WTC11 (cell line): ENCODE measurements at regions not wholly inside any gene's neighbourhood (a gene's known extent, or its start where the extent isn't known, plus 50 kb on each side); places are given as distances from the start of the nearest gene placed in this dataset.

Source experiments
- ATAC-seq: fragments of 200-7000 bp; cut with Tn5 transposase; 2 replicates; pipeline ENCODE4 v1.10.0; 2021; ENCODE audit warnings: mild to moderate bottlenecking, moderate library complexity
- CTCF ChIA-PET: fragments of 300-600 bp; sonication (Branson Sonifier 250); formaldehyde crosslinking; loops from one replicate; lab custom pipeline; 2021; ENCODE audit warnings: antibody characterized with exemption; lab: Charles Lee
- POLR2A ChIA-PET: fragments of 350-600 bp; sonication (Branson Sonifier 250); formaldehyde crosslinking; loops from one replicate; lab custom pipeline; 2021; ENCODE audit warnings: antibody characterized with exemption; lab: Charles Lee
- DNase-seq: peaks from one replicate; pipeline ENCODE4 v3.0.0; 2021; ENCODE audit warnings: low spot score
- H3K27ac Mint-ChIP-seq: 2 replicates; pipeline ENCODE4 v1.8.0; 2021; ENCODE audit warnings: mixed read lengths
- H3K27me3 Mint-ChIP-seq: 2 replicates; pipeline ENCODE4 v1.8.0; 2021; ENCODE audit warnings: low read depth, mild to moderate bottlenecking, moderate library complexity, mixed read lengths
- H3K36me3 Mint-ChIP-seq: 2 replicates; pipeline ENCODE4 v1.8.0; 2021; ENCODE audit warnings: mixed read lengths
- H3K4me1 Mint-ChIP-seq: 2 replicates; pipeline ENCODE4 v1.8.0; 2022; ENCODE audit warnings: mixed read lengths
- H3K4me3 Mint-ChIP-seq: 2 replicates; pipeline ENCODE4 v1.8.0; 2021; ENCODE audit warnings: mild to moderate bottlenecking, moderate library complexity, mixed read lengths
- H3K9me3 Mint-ChIP-seq: 2 replicates; pipeline ENCODE4 v1.8.0; 2021; ENCODE audit warnings: mixed read lengths
- AR ChIP-seq: fragments of 250-450 bp; sonication (Bioruptor Pico); IDR thresholded peaks from 2 replicates; pipeline ENCODE4 v1.9.0; 2021; ENCODE audit warnings: mild to moderate bottlenecking
- ATF2 ChIP-seq: sonication (generic); formaldehyde crosslinking; IDR thresholded peaks from 2 replicates; pipeline ENCODE4 v1.8.1; 2022; ENCODE audit warnings: low read depth, missing genetic modification reagents, borderline replicate concordance
- FOXP4 ChIP-seq: sonication (generic); formaldehyde crosslinking; IDR thresholded peaks from 2 replicates; pipeline ENCODE4 v1.8.0; 2022; ENCODE audit warnings: mild to moderate bottlenecking, missing genetic modification reagents
- GABPB1 ChIP-seq: sonication (generic); formaldehyde crosslinking; IDR thresholded peaks from 2 replicates; pipeline ENCODE4 v1.8.1; 2023; ENCODE audit warnings: mild to moderate bottlenecking, missing genetic modification reagents
- JUN ChIP-seq: sonication (generic); formaldehyde crosslinking; IDR thresholded peaks from 2 replicates; pipeline ENCODE4 v1.8.0; 2023; ENCODE audit warnings: mild to moderate bottlenecking, missing genetic modification reagents
- KAT7 ChIP-seq: sonication (generic); formaldehyde crosslinking; IDR thresholded peaks from 2 replicates; pipeline ENCODE4 v1.8.1; 2023; ENCODE audit warnings: missing genetic modification reagents, mild to moderate bottlenecking, borderline replicate concordance
- PRRX2 ChIP-seq: fragments of 250-450 bp; sonication (Bioruptor Pico); IDR thresholded peaks from 2 replicates; pipeline ENCODE4 v1.8.0; 2021; ENCODE audit warnings: mild to moderate bottlenecking
- SMAD3 ChIP-seq: sonication (generic); formaldehyde crosslinking; IDR thresholded peaks from 2 replicates; pipeline ENCODE4 v1.8.0; 2022; ENCODE audit warnings: missing genetic modification reagents, mild to moderate bottlenecking, borderline replicate concordance
- SP1 ChIP-seq: sonication (generic); formaldehyde crosslinking; conservative IDR thresholded peaks from 2 replicates; pipeline ENCODE4 v1.8.1; 2022; ENCODE audit warnings: missing genetic modification reagents
- STAT6 ChIP-seq: sonication (generic); formaldehyde crosslinking; conservative IDR thresholded peaks from 2 replicates; pipeline ENCODE4 v1.8.1; 2023; ENCODE audit warnings: mild to moderate bottlenecking, low read depth, missing genetic modification reagents, moderate library complexity
- USF2 ChIP-seq: sonication (generic); formaldehyde crosslinking; IDR thresholded peaks from 2 replicates; pipeline ENCODE4 v1.8.1; 2023; ENCODE audit warnings: mild to moderate bottlenecking, missing genetic modification reagents, moderate library complexity
- ZNF121 ChIP-seq: sonication (generic); formaldehyde crosslinking; IDR thresholded peaks from 2 replicates; pipeline ENCODE4 v1.8.0; 2023; ENCODE audit warnings: missing genetic modification reagents
- ZNF219 ChIP-seq: sonication (generic); formaldehyde crosslinking; IDR thresholded peaks from 2 replicates; pipeline ENCODE4 v1.8.0; 2023; ENCODE audit warnings: missing genetic modification reagents, mild to moderate bottlenecking, borderline replicate concordance
- ZNF423 ChIP-seq: fragments of 250-450 bp; sonication (Bioruptor Pico); IDR thresholded peaks from 2 replicates; pipeline ENCODE4 v2.1.2; 2022; ENCODE audit warnings: mild to moderate bottlenecking, moderate library complexity
- ZNF671 ChIP-seq: fragments of 250-450 bp; sonication (Bioruptor Pico); IDR thresholded peaks from 2 replicates; pipeline ENCODE4 v1.8.0; 2021; ENCODE audit warnings: mild to moderate bottlenecking
- ZSCAN18 ChIP-seq: fragments of 250-450 bp; sonication (Bioruptor Pico); IDR thresholded peaks from 2 replicates; pipeline ENCODE4 v2.1.2; 2022; ENCODE audit warnings: mild to moderate bottlenecking, moderate library complexity

- no peak overlapping the region for H3K27ac Mint-ChIP-seq
- no peak for DNase-seq
- CTCF ChIA-PET, result no interaction called here
- TF ChIP-seq ATF2 (CRISPR knock-in tag) (no peak), ZNF219 (no peak), USF2 (CRISPR knock-in tag) (no peak), AR (no peak), ZSCAN18 (CRISPR knock-in tag) (no peak), PRRX2 (CRISPR knock-in tag) (no peak), STAT6 (CRISPR knock-in tag) (no peak), SMAD3 (CRISPR knock-in tag) (no peak), ZNF671 (CRISPR knock-in tag) (no peak), SP1 (CRISPR knock-in tag) (no peak), KAT7 (CRISPR knock-in tag) (no peak), ZNF121 (CRISPR knock-in tag) (no peak), GABPB1 (CRISPR knock-in tag) (no peak), ZNF423 (CRISPR knock-in tag) (no peak), JUN (CRISPR knock-in tag) (no peak), FOXP4 (no peak)
- TF ChIP-seq, all 79 proteins: peak for 0
- H3K9me3 Mint-ChIP-seq, result peaks cover 37% of the 10 kb centered on the region
- peaks cover 18% of the 10 kb centered on the region for H3K4me1 Mint-ChIP-seq
- H3K4me3 Mint-ChIP-seq, result no peak overlapping the region
- peaks cover 11% of the 10 kb centered on the region for H3K27me3 Mint-ChIP-seq
- H3K36me3 Mint-ChIP-seq, result peaks cover 20% of the 10 kb centered on the region
- POLR2A ChIA-PET, result no interaction called here
- ATAC-seq, result no peak
Observed at GRCh38 chr5:3893527-3893926, 297.9 kb downstream of the IRX1 start.
